Type B pancreatic cell (in vitro differentiated cells): ENCODE measurements at regions not wholly inside any gene's neighbourhood (a gene's known extent, or its start where the extent isn't known, plus 50 kb on each side); places are given as distances from the start of the nearest gene placed in this dataset.

Experiments
- DNase-seq: peaks from one replicate; pipeline ENCODE4 v3.0.0; 2021; ENCODE audit warnings: mixed read lengths; ENCODE audit not compliant: unreplicated experiment; ENCODE audit errors: extremely low spot score
- H3K27ac Mint-ChIP-seq: 2 replicates; pipeline ENCODE4 v1.8.0; 2021; ENCODE audit warnings: mild to moderate bottlenecking, mixed read lengths
- H3K27me3 Mint-ChIP-seq: 2 replicates; pipeline ENCODE4 v1.8.0; 2021; ENCODE audit warnings: mixed read lengths
- H3K36me3 Mint-ChIP-seq: 2 replicates; pipeline ENCODE4 v1.8.0; 2021; ENCODE audit warnings: mixed read lengths
- H3K4me1 Mint-ChIP-seq: one replicate; pipeline ENCODE4 v1.8.0; 2021; ENCODE audit warnings: mixed read lengths; ENCODE audit not compliant: unreplicated experiment
- H3K4me3 Mint-ChIP-seq: 2 replicates; pipeline ENCODE4 v1.8.0; 2021; ENCODE audit warnings: mild to moderate bottlenecking, mixed read lengths
- H3K9me3 Mint-ChIP-seq: 2 replicates; pipeline ENCODE4 v1.8.0; 2021; ENCODE audit warnings: mixed read lengths
- TF ChIP-seq, protein P1 (sequence below): fragments of 200-600 bp; sonication (generic); conservative IDR thresholded peaks from 2 replicates; pipeline ENCODE4 v1.5.0; 2021; ENCODE audit warnings: antibody characterized with exemption, mild to moderate bottlenecking

DNA sequence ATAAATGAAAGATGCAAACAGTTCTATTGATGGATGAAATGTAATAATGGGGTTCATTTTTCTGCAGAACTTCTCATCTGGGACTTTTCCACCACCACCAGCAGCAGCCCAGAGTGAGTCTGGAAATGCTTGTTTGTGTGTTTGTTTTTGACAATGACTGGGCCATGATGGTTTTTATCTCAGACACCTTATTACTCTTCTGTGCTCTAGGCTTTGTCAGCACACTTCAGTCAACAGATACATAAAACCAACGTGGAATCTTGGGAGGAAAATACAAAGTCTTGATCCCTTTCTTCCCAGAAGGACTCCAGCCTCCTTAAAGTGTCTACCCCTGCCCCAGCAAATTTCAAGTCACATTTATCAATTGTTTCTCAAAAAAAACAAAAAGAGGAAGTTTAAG, 134.0 kb downstream of the MREG start:
- Mint-ChIP-seq H3K36me3 (no peaks in the 10 kb centered on the region), H3K4me3 (no peak overlapping the region), H3K27ac (peak overlapping the region; percentile 97), H3K27me3 (no peaks in the 10 kb centered on the region), H3K9me3 (peaks cover 17% of the 10 kb centered on the region), H3K4me1 (peaks cover 20% of the 10 kb centered on the region)
- TF ChIP-seq, protein P1, sequence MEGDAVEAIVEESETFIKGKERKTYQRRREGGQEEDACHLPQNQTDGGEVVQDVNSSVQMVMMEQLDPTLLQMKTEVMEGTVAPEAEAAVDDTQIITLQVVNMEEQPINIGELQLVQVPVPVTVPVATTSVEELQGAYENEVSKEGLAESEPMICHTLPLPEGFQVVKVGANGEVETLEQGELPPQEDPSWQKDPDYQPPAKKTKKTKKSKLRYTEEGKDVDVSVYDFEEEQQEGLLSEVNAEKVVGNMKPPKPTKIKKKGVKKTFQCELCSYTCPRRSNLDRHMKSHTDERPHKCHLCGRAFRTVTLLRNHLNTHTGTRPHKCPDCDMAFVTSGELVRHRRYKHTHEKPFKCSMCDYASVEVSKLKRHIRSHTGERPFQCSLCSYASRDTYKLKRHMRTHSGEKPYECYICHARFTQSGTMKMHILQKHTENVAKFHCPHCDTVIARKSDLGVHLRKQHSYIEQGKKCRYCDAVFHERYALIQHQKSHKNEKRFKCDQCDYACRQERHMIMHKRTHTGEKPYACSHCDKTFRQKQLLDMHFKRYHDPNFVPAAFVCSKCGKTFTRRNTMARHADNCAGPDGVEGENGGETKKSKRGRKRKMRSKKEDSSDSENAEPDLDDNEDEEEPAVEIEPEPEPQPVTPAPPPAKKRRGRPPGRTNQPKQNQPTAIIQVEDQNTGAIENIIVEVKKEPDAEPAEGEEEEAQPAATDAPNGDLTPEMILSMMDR, result no peak
- no peak for DNase-seq

DNA sequence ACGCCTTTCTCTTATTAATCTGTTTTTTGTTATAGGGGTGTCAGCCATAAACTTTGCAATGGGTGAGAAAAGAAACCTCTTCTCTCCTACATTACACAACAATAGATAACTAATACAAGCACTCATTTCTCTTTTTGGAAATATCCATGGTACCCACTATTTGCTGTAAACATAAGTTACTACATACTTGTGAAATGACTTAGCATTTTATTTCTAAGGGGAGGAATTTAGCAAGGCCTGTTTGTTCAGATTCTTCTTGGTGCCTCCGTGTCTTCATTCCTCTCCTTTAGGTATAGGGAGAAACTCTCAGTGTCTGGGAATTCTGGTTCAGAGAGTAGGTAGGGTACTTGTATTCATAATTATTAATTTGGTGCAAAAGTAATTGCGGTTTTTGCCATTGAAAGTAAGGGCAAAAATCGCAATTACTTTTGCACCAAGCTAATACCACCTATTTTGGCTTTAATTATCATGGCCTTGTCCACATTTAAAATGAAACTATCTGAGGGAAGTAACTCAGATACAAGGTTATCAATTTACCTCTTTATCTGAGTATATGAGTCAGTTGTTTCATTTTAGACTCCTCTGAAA, 134.8 kb downstream of the MREG start:
- DNase-seq, result no peak
- Mint-ChIP-seq H3K36me3 (no peaks in the 10 kb centered on the region), H3K27ac (peak overlapping the region; percentile 97), H3K27me3 (no peaks in the 10 kb centered on the region), H3K9me3 (peaks cover 17% of the 10 kb centered on the region), H3K4me3 (peak overlapping the region; percentile 61), H3K4me1 (peaks cover 19% of the 10 kb centered on the region)
- TF ChIP-seq, protein P1, result no peak

DNA sequence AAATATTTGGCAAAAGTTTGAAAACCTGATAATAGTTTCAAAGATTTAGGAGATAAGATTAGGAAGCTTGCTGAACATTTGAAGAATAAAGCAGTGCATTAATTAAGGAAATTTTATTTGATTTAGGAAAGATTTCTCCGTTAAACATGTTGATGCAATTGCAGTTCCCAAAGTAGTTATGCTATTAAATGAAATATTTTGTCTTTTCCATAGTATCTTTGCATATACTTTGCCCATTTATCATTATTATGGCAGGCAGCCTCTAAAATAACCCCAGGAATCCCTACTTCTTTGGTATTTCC, 136.5 kb downstream of the MREG start:
- peak overlapping the region; percentile 76 for H3K27ac Mint-ChIP-seq
- DNase-seq, result no peak
- H3K4me1 Mint-ChIP-seq, result peaks cover 19% of the 10 kb centered on the region
- no peak overlapping the region for H3K4me3 Mint-ChIP-seq
- peaks cover 17% of the 10 kb centered on the region for H3K9me3 Mint-ChIP-seq
- H3K27me3 Mint-ChIP-seq, result no peaks in the 10 kb centered on the region
- TF ChIP-seq, protein P1, result no peak
- H3K36me3 Mint-ChIP-seq, result no peaks in the 10 kb centered on the region

DNA sequence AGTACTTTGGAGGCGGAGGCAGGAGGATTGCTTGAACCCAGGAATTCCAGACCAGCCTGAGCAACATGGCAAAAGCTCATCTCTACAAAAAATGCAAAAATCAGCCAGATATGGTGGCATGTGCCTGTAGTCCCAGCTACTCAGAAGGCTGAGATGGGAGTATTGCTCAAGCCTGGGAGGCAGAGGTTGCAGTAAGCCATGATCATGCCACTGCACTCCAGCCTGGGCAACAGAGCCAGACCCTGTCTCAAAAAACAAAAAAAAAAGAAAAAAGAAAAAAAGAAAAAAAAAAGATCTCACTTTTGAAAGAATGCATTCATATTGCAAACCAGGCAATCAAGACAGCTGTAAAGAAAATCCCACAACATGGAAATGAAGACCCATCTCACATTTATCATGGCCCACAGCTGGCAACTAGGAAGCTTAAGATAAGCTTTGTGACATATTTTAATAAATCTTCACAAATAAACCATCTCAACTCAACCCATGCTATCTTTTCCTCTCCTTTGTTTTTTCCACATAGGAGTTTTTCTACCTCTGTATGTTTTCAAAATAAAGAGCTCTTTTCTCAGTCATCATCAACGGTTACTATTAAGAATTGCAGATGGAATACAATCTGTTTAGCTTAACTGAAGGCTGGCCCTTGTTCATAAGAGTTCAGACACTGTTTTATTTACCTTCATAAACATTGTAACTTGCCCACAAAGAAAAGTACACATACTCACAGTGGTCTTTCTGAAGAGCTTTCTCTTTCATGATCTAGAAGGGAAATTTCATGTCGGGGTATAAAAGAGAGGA, 137.0 kb downstream of the MREG start:
- peaks cover 16% of the 10 kb centered on the region for H3K4me1 Mint-ChIP-seq
- no peaks in the 10 kb centered on the region for H3K36me3 Mint-ChIP-seq
- H3K9me3 Mint-ChIP-seq, result peaks cover 17% of the 10 kb centered on the region
- no peaks in the 10 kb centered on the region for H3K27me3 Mint-ChIP-seq
- no peak overlapping the region for H3K4me3 Mint-ChIP-seq
- TF ChIP-seq, protein P1, result no peak
- H3K27ac Mint-ChIP-seq, result peak overlapping the region; percentile 76
- no peak for DNase-seq

DNA sequence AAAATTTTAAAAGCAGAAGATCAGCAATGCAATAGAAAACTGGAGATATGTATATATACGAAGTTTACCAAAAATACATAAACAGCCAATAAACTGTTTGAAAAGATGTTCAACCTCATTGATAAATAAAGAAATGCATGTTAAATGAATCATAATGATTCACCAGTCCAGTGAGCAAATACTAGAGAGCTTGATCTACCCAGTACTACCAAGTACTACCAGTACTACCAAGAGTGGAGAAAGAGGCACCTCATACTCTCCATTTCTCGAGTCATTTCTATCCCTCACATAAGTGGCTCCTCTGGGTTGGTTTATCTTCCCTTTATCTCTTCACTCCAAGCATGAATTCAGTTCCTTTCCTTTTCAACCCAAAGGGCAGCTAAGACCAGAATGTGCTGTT, 138.9 kb downstream of the MREG start:
- Mint-ChIP-seq H3K9me3 (peaks cover 22% of the 10 kb centered on the region), H3K4me1 (peaks cover 10% of the 10 kb centered on the region), H3K36me3 (no peaks in the 10 kb centered on the region), H3K27me3 (no peaks in the 10 kb centered on the region), H3K4me3 (no peak overlapping the region), H3K27ac (no peak overlapping the region)
- TF ChIP-seq, protein P1, result no peak
- DNase-seq, result no peak
